WTC11 (cell line): ENCODE measurements at regions not wholly inside any gene's neighbourhood (a gene's known extent, or its start where the extent isn't known, plus 50 kb on each side); places are given as distances from the start of the nearest gene placed in this dataset.

Experiments used
- ATAC-seq: fragments of 200-7000 bp; cut with Tn5 transposase; 2 replicates; pipeline ENCODE4 v1.10.0; 2021; ENCODE audit warnings: mild to moderate bottlenecking, moderate library complexity
- CTCF ChIA-PET: fragments of 300-600 bp; sonication (Branson Sonifier 250); formaldehyde crosslinking; loops from one replicate; lab custom pipeline; 2021; ENCODE audit warnings: antibody characterized with exemption; lab: Charles Lee
- POLR2A ChIA-PET: fragments of 350-600 bp; sonication (Branson Sonifier 250); formaldehyde crosslinking; loops from one replicate; lab custom pipeline; 2021; ENCODE audit warnings: antibody characterized with exemption; lab: Charles Lee
- DNase-seq: peaks from one replicate; pipeline ENCODE4 v3.0.0; 2021; ENCODE audit warnings: low spot score
- H3K27ac Mint-ChIP-seq: 2 replicates; pipeline ENCODE4 v1.8.0; 2021; ENCODE audit warnings: mixed read lengths
- H3K27me3 Mint-ChIP-seq: 2 replicates; pipeline ENCODE4 v1.8.0; 2021; ENCODE audit warnings: low read depth, mild to moderate bottlenecking, moderate library complexity, mixed read lengths
- H3K36me3 Mint-ChIP-seq: 2 replicates; pipeline ENCODE4 v1.8.0; 2021; ENCODE audit warnings: mixed read lengths
- H3K4me1 Mint-ChIP-seq: 2 replicates; pipeline ENCODE4 v1.8.0; 2022; ENCODE audit warnings: mixed read lengths
- H3K4me3 Mint-ChIP-seq: 2 replicates; pipeline ENCODE4 v1.8.0; 2021; ENCODE audit warnings: mild to moderate bottlenecking, moderate library complexity, mixed read lengths
- H3K9me3 Mint-ChIP-seq: 2 replicates; pipeline ENCODE4 v1.8.0; 2021; ENCODE audit warnings: mixed read lengths
- ATF2 ChIP-seq: sonication (generic); formaldehyde crosslinking; IDR thresholded peaks from 2 replicates; pipeline ENCODE4 v1.8.1; 2022; ENCODE audit warnings: low read depth, missing genetic modification reagents, borderline replicate concordance
- ATF6 ChIP-seq: sonication (generic); formaldehyde crosslinking; IDR thresholded peaks from 2 replicates; pipeline ENCODE4 v1.8.1; 2023; ENCODE audit warnings: mild to moderate bottlenecking, missing genetic modification reagents
- EMX1 ChIP-seq: fragments of 250-450 bp; sonication (Bioruptor Pico); IDR thresholded peaks from 2 replicates; pipeline ENCODE4 v1.8.0; 2021; ENCODE audit warnings: mild to moderate bottlenecking
- ERG ChIP-seq: fragments of 250-450 bp; sonication (Bioruptor Pico); IDR thresholded peaks from 2 replicates; pipeline ENCODE4 v1.8.0; 2021; ENCODE audit warnings: mild to moderate bottlenecking
- FOXJ3 ChIP-seq: sonication (generic); formaldehyde crosslinking; IDR thresholded peaks from 2 replicates; pipeline ENCODE4 v1.9.0; 2021; ENCODE audit warnings: missing genetic modification reagents, mild to moderate bottlenecking, borderline replicate concordance
- KAT7 ChIP-seq: sonication (generic); formaldehyde crosslinking; IDR thresholded peaks from 2 replicates; pipeline ENCODE4 v1.8.1; 2023; ENCODE audit warnings: missing genetic modification reagents, mild to moderate bottlenecking, borderline replicate concordance
- MXD4 ChIP-seq: fragments of 250-450 bp; sonication (Bioruptor Pico); IDR thresholded peaks from 2 replicates; pipeline ENCODE4 v1.8.0; 2021; ENCODE audit warnings: mild to moderate bottlenecking, moderate library complexity, borderline replicate concordance
- PRDM15 ChIP-seq: sonication (generic); formaldehyde crosslinking; IDR thresholded peaks from 2 replicates; pipeline ENCODE4 v1.8.0; 2022; ENCODE audit warnings: missing genetic modification reagents
- PRRX2 ChIP-seq: fragments of 250-450 bp; sonication (Bioruptor Pico); IDR thresholded peaks from 2 replicates; pipeline ENCODE4 v1.8.0; 2021; ENCODE audit warnings: mild to moderate bottlenecking
- TP53 ChIP-seq: sonication (generic); formaldehyde crosslinking; IDR thresholded peaks from 2 replicates; pipeline ENCODE4 v1.8.1; 2023; ENCODE audit warnings: mild to moderate bottlenecking, missing genetic modification reagents
- USF2 ChIP-seq: sonication (generic); formaldehyde crosslinking; IDR thresholded peaks from 2 replicates; pipeline ENCODE4 v1.8.1; 2023; ENCODE audit warnings: mild to moderate bottlenecking, missing genetic modification reagents, moderate library complexity
- ZNF232 ChIP-seq: sonication (generic); formaldehyde crosslinking; IDR thresholded peaks from 2 replicates; pipeline ENCODE4 v1.8.0; 2022; ENCODE audit warnings: mild to moderate bottlenecking, missing genetic modification reagents
- ZNF281 ChIP-seq: sonication (generic); formaldehyde crosslinking; IDR thresholded peaks from 2 replicates; pipeline ENCODE4 v1.8.0; 2023; ENCODE audit warnings: mild to moderate bottlenecking, missing genetic modification reagents
- ZNF425 ChIP-seq: fragments of 250-450 bp; sonication (Bioruptor Pico); conservative IDR thresholded peaks from 2 replicates; pipeline ENCODE4 v1.9.0; 2021; ENCODE audit warnings: mild to moderate bottlenecking

- TF ChIP-seq FOXJ3 (CRISPR knock-in tag) = no peak
- TF ChIP-seq MXD4 (CRISPR knock-in tag) = no peak
- TF ChIP-seq PRRX2 (CRISPR knock-in tag) = no peak
Measured at GRCh38 chr1:187893471-187893870, 1064.7 kb downstream of the PLA2G4A start (continued).

GRCh38 chr1:187894349-187894748, 1065.6 kb downstream of the PLA2G4A start:
- CTCF ChIA-PET = no interaction called here
- ATAC-seq = no peak
- no peak for DNase-seq
- Mint-ChIP-seq H3K4me3 (no peak overlapping the region), H3K9me3 (no peaks in the 10 kb centered on the region), H3K4me1 (peaks cover 23% of the 10 kb centered on the region), H3K27ac (no peak overlapping the region)
- TF ChIP-seq USF2 (CRISPR knock-in tag) = no peak
- TF ChIP-seq PRDM15 (CRISPR knock-in tag) = no peak
- TF ChIP-seq KAT7 (CRISPR knock-in tag) = no peak
- TF ChIP-seq ATF6 (CRISPR knock-in tag) = no peak
- no peak for TF ChIP-seq ZNF425 (CRISPR knock-in tag)
- TF ChIP-seq MXD4 (CRISPR knock-in tag) = no peak
- no peak for TF ChIP-seq EMX1 (CRISPR knock-in tag)
- TF ChIP-seq ZNF281 (CRISPR knock-in tag) = no peak
- no peak for TF ChIP-seq ZNF232 (CRISPR knock-in tag)
- TF ChIP-seq PRRX2 (CRISPR knock-in tag) = no peak
- no peak for TF ChIP-seq ERG (CRISPR knock-in tag)
- no peak for TF ChIP-seq TP53
- no peak for TF ChIP-seq ATF2 (CRISPR knock-in tag)
- TF ChIP-seq, all 79 proteins: peak for 0
- Mint-ChIP-seq H3K27me3 (no peaks in the 10 kb centered on the region), H3K36me3 (no peaks in the 10 kb centered on the region)
- POLR2A ChIA-PET = no interaction called here
